ENCODE measurements at regions not wholly inside any gene's neighbourhood (a gene's known extent, or its start where the extent isn't known, plus 50 kb on each side); places are given as distances from the start of the nearest gene placed in this dataset.

GRCh38 chr10:84704101-84704500, 375.7 kb downstream of the CCSER2 start (continued):
- TF ChIP-seq PRDM2 (tag by site-specific recombination; IDR thresholded peaks at IDR 0.05; ENCODE audit: borderline replicate concordance) (no peak), ZNF623 (tag by site-specific recombination; IDR thresholded peaks at IDR 0.05) (no peak), AEBP2 (tag by site-specific recombination; IDR thresholded peaks at IDR 0.05; ENCODE audit: borderline replicate concordance) (no peak), KLF7 (tag by site-specific recombination; IDR thresholded peaks at IDR 0.05; ENCODE audit: borderline replicate concordance) (no peak), ZNF266 (tag by site-specific recombination; IDR thresholded peaks at IDR 0.05; ENCODE audit: low read depth) (no peak), ZNF555 (tag by site-specific recombination; conservative IDR thresholded peaks at IDR 0.05) (no peak), ZNF549 (tag by site-specific recombination; IDR thresholded peaks at IDR 0.05) (no peak), SALL2 (tag by site-specific recombination; IDR thresholded peaks at IDR 0.05; ENCODE audit: borderline replicate concordance) (no peak), ZNF416 (tag by site-specific recombination; IDR thresholded peaks at IDR 0.05) (no peak), ZNF133 (tag by site-specific recombination; IDR thresholded peaks at IDR 0.05) (no peak), ZNF274 (IDR thresholded peaks at IDR 0.05; ENCODE audit: low read length) (no peak), ZNF274 (tag by site-specific recombination; IDR thresholded peaks at IDR 0.05; ENCODE audit: borderline replicate concordance) (no peak), ZBTB20 (tag by site-specific recombination; IDR thresholded peaks at IDR 0.05) (no peak)
- TF ChIP-seq, protein P1, sequence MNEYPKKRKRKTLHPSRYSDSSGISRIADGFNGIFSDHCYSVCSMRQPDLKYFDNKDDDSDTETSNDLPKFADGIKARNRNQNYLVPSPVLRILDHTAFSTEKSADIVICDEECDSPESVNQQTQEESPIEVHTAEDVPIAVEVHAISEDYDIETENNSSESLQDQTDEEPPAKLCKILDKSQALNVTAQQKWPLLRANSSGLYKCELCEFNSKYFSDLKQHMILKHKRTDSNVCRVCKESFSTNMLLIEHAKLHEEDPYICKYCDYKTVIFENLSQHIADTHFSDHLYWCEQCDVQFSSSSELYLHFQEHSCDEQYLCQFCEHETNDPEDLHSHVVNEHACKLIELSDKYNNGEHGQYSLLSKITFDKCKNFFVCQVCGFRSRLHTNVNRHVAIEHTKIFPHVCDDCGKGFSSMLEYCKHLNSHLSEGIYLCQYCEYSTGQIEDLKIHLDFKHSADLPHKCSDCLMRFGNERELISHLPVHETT (tag by site-specific recombination; IDR thresholded peaks at IDR 0.05) = no peak

DNA sequence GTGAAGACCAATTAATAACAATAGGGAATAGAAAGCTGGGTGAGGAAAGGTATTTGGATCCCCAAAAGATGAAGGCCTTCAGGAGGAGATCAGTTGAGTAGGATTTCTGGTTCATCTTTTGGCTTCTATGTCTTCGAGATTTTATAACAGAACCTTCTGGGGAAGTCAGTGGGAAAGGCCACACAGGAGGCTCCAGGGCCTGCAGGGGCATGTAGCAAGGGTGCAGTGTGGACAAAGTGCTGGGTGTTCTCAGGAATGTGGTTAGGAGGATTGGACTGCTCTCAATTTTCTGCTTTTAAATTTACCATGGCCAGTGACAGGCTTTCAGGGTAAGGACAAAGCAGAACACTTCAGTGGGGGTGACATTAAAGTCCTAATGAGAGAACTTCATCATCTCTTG, 378.0 kb downstream of the CCSER2 start:
- Histone ChIP-seq H3K4me1 (ENCODE audit: control insufficient read depth, insufficient read depth, low read length) (no peaks in the 10 kb centered on the region), H3K4me3 (ENCODE audit: low read depth, low read length) (no peak overlapping the region), H3K36me3 (ENCODE audit: control insufficient read depth in 2 of 2, insufficient read depth in 1 of 2, low read length in 2 of 2) (no peaks in the 10 kb centered on the region), H3K9me3 (ENCODE audit: control insufficient read depth, insufficient read depth, low read depth, low read length) (no peaks in the 10 kb centered on the region), H3K27ac (ENCODE audit: extremely low read depth, low read depth, low read length) (no peak overlapping the region)
- ChIA-PET CTCF (interaction anchor here (0.8 to 1.3 kb wide), 2 partner anchors 10 to 37 kb away, joined by 3 read pairs; no protein-coding TSS in a partner anchor), POLR2A (no interaction called here)
- TF ChIP-seq SALL2 (tag by site-specific recombination; IDR thresholded peaks at IDR 0.05; ENCODE audit: borderline replicate concordance) (no peak), ZNF629 (tag by site-specific recombination; IDR thresholded peaks at IDR 0.05) (no peak), ZNF549 (tag by site-specific recombination; IDR thresholded peaks at IDR 0.05) (no peak), ZNF174 (tag by site-specific recombination; IDR thresholded peaks at IDR 0.05) (no peak)
- TF ChIP-seq, protein P2, sequence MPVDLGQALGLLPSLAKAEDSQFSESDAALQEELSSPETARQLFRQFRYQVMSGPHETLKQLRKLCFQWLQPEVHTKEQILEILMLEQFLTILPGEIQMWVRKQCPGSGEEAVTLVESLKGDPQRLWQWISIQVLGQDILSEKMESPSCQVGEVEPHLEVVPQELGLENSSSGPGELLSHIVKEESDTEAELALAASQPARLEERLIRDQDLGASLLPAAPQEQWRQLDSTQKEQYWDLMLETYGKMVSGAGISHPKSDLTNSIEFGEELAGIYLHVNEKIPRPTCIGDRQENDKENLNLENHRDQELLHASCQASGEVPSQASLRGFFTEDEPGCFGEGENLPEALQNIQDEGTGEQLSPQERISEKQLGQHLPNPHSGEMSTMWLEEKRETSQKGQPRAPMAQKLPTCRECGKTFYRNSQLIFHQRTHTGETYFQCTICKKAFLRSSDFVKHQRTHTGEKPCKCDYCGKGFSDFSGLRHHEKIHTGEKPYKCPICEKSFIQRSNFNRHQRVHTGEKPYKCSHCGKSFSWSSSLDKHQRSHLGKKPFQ (tag by site-specific recombination; IDR thresholded peaks at IDR 0.05) = no peak
- TF ChIP-seq, protein P3, sequence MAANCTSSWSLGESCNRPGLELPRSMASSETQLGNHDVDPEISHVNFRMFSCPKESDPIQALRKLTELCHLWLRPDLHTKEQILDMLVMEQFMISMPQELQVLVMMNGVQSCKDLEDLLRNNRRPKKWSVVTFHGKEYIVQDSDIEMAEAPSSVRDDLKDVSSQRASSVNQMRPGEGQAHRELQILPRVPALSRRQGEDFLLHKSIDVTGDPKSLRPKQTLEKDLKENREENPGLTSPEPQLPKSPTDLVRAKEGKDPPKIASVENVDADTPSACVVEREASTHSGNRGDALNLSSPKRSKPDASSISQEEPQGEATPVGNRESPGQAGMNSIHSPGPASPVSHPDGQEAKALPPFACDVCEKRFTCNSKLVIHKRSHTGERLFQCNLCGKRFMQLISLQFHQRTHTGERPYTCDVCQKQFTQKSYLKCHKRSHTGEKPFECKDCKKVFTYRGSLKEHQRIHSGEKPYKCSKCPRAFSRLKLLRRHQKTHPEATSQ (tag by site-specific recombination; IDR thresholded peaks at IDR 0.05) = no peak
